MM.1S (cell line): ENCODE measurements at regions not wholly inside any gene's neighbourhood (a gene's known extent, or its start where the extent isn't known, plus 50 kb on each side); places are given as distances from the start of the nearest gene placed in this dataset.

Experiments used
- DNase-seq: peaks from one replicate; pipeline ENCODE4 v3.0.0-alpha.2; 2015
- H2AFZ ChIP-seq: fragments of 300-600 bp; sonication (generic); 2 replicates; pipeline ENCODE4 v1.6.0; 2016; ENCODE audit warnings: antibody characterized with exemption, low read length
- H3F3A ChIP-seq: fragments of 300-600 bp; sonication (generic); 2 replicates; pipeline ENCODE4 v1.6.1; 2016; ENCODE audit warnings: mild to moderate bottlenecking, antibody characterized with exemption, low read length, moderate library complexity, mixed read lengths; ENCODE audit not compliant: insufficient read depth
- H3K27ac ChIP-seq: fragments of 300-600 bp; sonication (generic); 2 replicates; pipeline ENCODE4 v1.5.1; 2016; ENCODE audit warnings: mild to moderate bottlenecking, low read length
- H3K27me3 ChIP-seq: fragments of 300-600 bp; sonication (generic); replicated peaks from 2 replicates; pipeline ENCODE4 v1.6.0; 2016; ENCODE audit warnings: low read length; ENCODE audit not compliant: insufficient read depth
- H3K36me3 ChIP-seq: fragments of 300-600 bp; sonication (generic); replicated peaks from 2 replicates; pipeline ENCODE4 v1.6.1; 2016; ENCODE audit warnings: mild to moderate bottlenecking, low read length, mixed read lengths; ENCODE audit not compliant: insufficient read depth
- H3K4me1 ChIP-seq: fragments of 300-600 bp; sonication (generic); 2 replicates; pipeline ENCODE4 v1.6.1; 2016; ENCODE audit warnings: low read length, mixed read lengths
- H3K4me2 ChIP-seq: fragments of 300-600 bp; sonication (generic); 2 replicates; pipeline ENCODE4 v1.6.0; 2016; ENCODE audit warnings: low read depth, low read length
- H3K4me3 ChIP-seq: fragments of 300-600 bp; sonication (generic); 2 replicates; pipeline ENCODE4 v1.5.1; 2016; ENCODE audit warnings: low read length, mixed read lengths
- H3K79me2 ChIP-seq: fragments of 300-600 bp; sonication (generic); 2 replicates; pipeline ENCODE4 v1.6.1; 2016; ENCODE audit warnings: mixed run types, low read length, mixed read lengths
- H3K9ac ChIP-seq: fragments of 300-600 bp; sonication (generic); 2 replicates; pipeline ENCODE4 v1.6.1; 2016; ENCODE audit warnings: low read length, mixed read lengths
- H3K9me2 ChIP-seq: fragments of 300-600 bp; sonication (generic); replicated peaks from 2 replicates; pipeline ENCODE4 v1.6.1; 2016; ENCODE audit warnings: mild to moderate bottlenecking, low read length, mixed read lengths; ENCODE audit not compliant: insufficient read depth
- H3K9me3 ChIP-seq: fragments of 300-600 bp; sonication (generic); replicated peaks from 2 replicates; pipeline ENCODE4 v1.6.1; 2016; ENCODE audit warnings: mild to moderate bottlenecking, low read length, mixed read lengths; ENCODE audit not compliant: insufficient read depth
- H4K20me1 ChIP-seq: fragments of 300-600 bp; sonication (generic); 2 replicates; pipeline ENCODE4 v1.6.1; 2016; ENCODE audit warnings: mild to moderate bottlenecking, low read length, moderate library complexity, mixed read lengths; ENCODE audit not compliant: insufficient read depth
- EZH2 ChIP-seq: fragments of 300-600 bp; sonication (generic); optimal IDR thresholded peaks from 2 replicates; pipeline ENCODE3; 2017; ENCODE audit warnings: low read depth, mild to moderate bottlenecking, antibody characterized with exemption, low read length, mixed read lengths
- EZH2phosphoT487 ChIP-seq: fragments of 300-600 bp; sonication (generic); IDR thresholded peaks from 2 replicates; pipeline ENCODE4 v1.6.1; 2018; ENCODE audit warnings: antibody characterized with exemption, low read length
- TF ChIP-seq, protein P1 (sequence below): fragments of 300-600 bp; sonication (generic); IDR thresholded peaks from 2 replicates; pipeline ENCODE4 v1.5.1; 2016; ENCODE audit warnings: antibody characterized with exemption, low read length, mixed read lengths

GRCh38 chr2:88329815-88330603 is 122.5 kb downstream of the FOXI3 start:
- no peak for DNase-seq
- H3K4me1 ChIP-seq: no peaks in the 10 kb centered on the region
- H3K79me2 ChIP-seq: no peaks in the 10 kb centered on the region
- H3F3A ChIP-seq: no peaks in the 10 kb centered on the region; the same call in 1 of the 2 replicates
- no peak overlapping the region for H3K4me2 ChIP-seq
- no peaks in the 10 kb centered on the region for H4K20me1 ChIP-seq
- no peaks in the 10 kb centered on the region for H3K9me2 ChIP-seq
- no peaks in the 10 kb centered on the region for H3K27me3 ChIP-seq
- no peak overlapping the region for H2AFZ ChIP-seq
- no peak overlapping the region for H3K27ac ChIP-seq
- H3K36me3 ChIP-seq: no peaks in the 10 kb centered on the region
- no peak overlapping the region for H3K4me3 ChIP-seq
- no peaks in the 10 kb centered on the region for H3K9me3 ChIP-seq
- H3K9ac ChIP-seq: no peak overlapping the region
- TF ChIP-seq EZH2: no peak
- TF ChIP-seq EZH2phosphoT487: no peak
- TF ChIP-seq, protein P1, sequence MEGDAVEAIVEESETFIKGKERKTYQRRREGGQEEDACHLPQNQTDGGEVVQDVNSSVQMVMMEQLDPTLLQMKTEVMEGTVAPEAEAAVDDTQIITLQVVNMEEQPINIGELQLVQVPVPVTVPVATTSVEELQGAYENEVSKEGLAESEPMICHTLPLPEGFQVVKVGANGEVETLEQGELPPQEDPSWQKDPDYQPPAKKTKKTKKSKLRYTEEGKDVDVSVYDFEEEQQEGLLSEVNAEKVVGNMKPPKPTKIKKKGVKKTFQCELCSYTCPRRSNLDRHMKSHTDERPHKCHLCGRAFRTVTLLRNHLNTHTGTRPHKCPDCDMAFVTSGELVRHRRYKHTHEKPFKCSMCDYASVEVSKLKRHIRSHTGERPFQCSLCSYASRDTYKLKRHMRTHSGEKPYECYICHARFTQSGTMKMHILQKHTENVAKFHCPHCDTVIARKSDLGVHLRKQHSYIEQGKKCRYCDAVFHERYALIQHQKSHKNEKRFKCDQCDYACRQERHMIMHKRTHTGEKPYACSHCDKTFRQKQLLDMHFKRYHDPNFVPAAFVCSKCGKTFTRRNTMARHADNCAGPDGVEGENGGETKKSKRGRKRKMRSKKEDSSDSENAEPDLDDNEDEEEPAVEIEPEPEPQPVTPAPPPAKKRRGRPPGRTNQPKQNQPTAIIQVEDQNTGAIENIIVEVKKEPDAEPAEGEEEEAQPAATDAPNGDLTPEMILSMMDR: no peak

DNA sequence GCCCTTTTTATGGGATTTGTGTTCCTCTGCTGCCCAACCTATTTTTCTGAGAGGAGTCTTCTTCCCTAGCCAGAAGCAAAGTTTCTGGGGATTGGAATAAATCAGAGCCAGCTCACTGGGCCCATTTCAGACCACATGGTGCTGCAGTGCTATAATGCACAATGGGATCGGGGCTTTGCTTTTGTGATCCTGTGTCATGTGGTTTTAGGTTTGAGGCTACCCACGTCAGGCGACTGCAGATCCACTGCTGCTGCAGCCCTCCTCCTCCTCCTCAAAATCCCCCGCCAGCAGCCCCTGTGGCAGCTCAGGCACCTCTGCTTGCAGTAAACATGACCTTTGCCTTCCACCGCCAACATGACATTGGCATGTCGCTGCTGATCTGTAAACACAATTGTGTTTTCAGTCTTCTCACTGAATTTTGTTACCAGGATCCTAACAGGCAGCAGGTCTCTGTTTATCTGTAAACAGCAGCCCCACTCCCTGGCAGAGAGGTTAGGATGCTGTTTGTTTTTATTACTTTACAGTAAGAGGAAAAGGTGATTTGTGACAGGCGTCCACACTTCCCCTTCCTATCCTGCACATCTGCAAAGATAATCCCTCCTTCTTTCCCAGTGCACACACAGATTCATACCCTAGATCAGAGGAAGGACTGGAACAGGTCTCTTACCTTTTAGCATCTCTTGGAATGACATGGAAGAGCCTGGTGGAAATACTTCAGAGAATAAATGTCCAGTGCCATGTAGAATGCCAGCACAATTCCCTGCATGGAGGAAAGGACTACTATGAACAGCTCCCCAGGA is 130.8 kb downstream of the FOXI3 start:
- TF ChIP-seq EZH2phosphoT487: no peak
- TF ChIP-seq, protein P1: no peak
- TF ChIP-seq EZH2: no peak
- Histone ChIP-seq H3K4me2 (no peak overlapping the region), H3K79me2 (no peaks in the 10 kb centered on the region), H3K9ac (no peak overlapping the region), H3K27ac (no peak overlapping the region), H3F3A (no peaks in the 10 kb centered on the region; the same call in 1 of the 2 replicates), H4K20me1 (no peaks in the 10 kb centered on the region), H3K4me3 (no peak overlapping the region), H3K27me3 (no peaks in the 10 kb centered on the region), H3K4me1 (no peaks in the 10 kb centered on the region), H3K9me2 (no peaks in the 10 kb centered on the region), H2AFZ (no peak overlapping the region), H3K36me3 (no peaks in the 10 kb centered on the region), H3K9me3 (no peaks in the 10 kb centered on the region)
- DNase-seq: no peak

DNA sequence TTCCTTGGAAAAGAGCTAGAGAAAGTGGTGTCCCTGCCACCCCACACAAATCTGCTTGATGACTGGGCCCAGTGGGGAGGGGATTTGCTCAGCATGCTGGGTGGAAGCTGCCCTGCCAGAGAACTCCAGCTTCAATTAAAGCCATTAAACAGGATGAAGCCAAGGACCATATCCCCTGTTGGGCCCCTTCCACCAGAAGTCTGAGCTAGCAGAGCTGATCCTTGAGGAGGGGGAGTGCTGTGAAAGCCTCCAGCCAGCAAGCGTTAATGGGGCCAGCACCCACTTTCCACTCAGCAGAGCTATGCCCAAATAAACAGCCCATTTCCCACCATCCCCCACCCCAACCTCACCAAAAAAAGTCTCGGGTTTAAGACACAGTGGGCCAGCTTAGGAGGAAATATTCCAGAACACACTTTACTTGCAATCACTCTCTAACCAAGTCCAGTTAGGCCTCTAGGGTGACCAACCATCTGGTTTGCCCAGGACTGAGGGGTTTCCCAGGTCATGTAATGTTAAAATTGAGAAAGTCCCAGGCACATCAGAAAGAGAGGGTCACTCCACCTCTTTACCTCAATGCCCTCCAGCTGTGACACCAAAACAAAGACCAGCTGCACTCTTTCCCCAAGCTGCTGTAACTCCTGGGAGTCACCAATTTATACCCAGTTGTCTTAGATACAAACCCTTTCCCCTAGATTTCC is 132.3 kb downstream of the FOXI3 start:
- Histone ChIP-seq H3K9me3 (no peaks in the 10 kb centered on the region), H3K9me2 (no peaks in the 10 kb centered on the region), H3K4me1 (no peaks in the 10 kb centered on the region), H3K27me3 (no peaks in the 10 kb centered on the region), H3K79me2 (no peaks in the 10 kb centered on the region), H3K36me3 (no peaks in the 10 kb centered on the region), H2AFZ (no peak overlapping the region), H3K9ac (no peak overlapping the region), H3K4me3 (no peak overlapping the region), H4K20me1 (no peaks in the 10 kb centered on the region), H3F3A (no peaks in the 10 kb centered on the region), H3K27ac (no peak overlapping the region), H3K4me2 (no peak overlapping the region)
- TF ChIP-seq EZH2phosphoT487 (no peak), EZH2 (no peak)
- TF ChIP-seq, protein P1: no peak
- no peak for DNase-seq
